ENCODE measurements at regions not wholly inside any gene's neighbourhood (a gene's known extent, or its start where the extent isn't known, plus 50 kb on each side); places are given as distances from the start of the nearest gene placed in this dataset.

DNA sequence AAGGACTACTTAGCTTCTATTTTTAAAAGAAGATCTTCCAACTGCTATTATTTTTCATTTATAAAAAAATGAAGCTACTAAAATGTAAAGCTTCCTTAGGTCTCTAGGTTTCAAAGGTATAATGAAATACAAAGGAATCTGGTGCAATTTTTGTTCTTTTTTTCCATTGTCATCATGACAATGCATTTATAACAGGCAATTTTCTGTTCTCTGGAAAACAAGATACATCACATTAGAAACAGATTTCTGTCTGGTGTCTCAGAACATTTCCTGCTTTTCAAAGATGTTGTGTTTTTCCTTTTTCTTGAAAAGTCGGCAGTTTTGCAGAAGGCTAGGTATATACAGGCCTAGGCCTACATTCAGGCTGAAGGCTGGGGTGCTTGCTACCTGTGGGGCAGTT, 63.6 kb upstream of the ATP8A1 start:
- Mint-ChIP-seq H3K9me3 (no peaks in the 10 kb centered on the region), H3K4me1 (no peaks in the 10 kb centered on the region), H3K36me3 (ENCODE audit: low read depth) (no peaks in the 10 kb centered on the region), H3K27ac (no peak overlapping the region), H3K4me3 (no peak overlapping the region), H3K27me3 (no peaks in the 10 kb centered on the region)
- intact Hi-C loops (cut with micrococcal nuclease): no loop called here
- no peak for DNase-seq

DNA sequence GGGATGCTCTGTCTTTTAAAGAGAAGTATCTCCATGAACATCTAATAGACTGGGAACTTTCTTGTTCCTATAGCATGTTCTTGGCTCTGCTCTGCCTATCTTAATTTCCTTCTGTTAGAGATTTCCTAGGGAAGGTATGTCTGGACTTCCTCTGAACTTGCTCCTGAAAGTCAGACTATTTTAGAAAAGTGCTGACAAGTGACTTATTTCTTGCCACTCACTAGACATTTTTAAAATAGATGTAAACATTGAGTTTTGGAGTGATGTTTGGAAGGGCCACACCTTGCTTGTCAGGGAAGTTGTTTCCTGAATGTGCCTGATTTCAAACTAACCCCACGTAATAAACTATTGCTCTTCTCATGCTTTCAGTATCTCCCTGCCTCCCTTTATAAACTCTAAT, 62.4 kb upstream of the ATP8A1 start:
- H3K27me3 Mint-ChIP-seq: no peaks in the 10 kb centered on the region
- no peaks in the 10 kb centered on the region for H3K4me1 Mint-ChIP-seq
- H3K9me3 Mint-ChIP-seq: no peaks in the 10 kb centered on the region
- intact Hi-C loops (cut with micrococcal nuclease): no loop called here
- DNase-seq: no peak
- no peaks in the 10 kb centered on the region for H3K36me3 Mint-ChIP-seq (ENCODE audit: low read depth)
- no peak overlapping the region for H3K4me3 Mint-ChIP-seq
- H3K27ac Mint-ChIP-seq: no peak overlapping the region

DNA sequence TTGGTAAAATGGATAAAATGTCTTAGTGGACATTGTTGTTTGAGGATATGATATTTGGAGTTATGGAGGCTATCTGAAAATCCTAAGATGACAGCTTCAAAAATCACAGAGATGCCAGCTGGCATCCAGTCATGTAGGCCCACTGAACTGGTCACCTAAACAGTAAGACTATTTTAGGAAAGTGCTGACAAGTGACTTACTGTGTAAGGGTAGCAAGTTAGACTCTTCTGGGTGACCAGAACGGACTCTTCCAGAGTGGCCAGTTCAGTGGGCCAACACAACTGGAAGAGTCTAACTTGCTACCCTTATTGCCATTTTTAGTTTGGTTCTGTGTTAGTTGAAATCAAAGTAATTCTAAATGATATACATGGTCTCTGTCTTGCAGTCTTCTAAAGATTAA, 61.4 kb upstream of the ATP8A1 start:
- no peaks in the 10 kb centered on the region for H3K9me3 Mint-ChIP-seq
- no peaks in the 10 kb centered on the region for H3K4me1 Mint-ChIP-seq
- H3K4me3 Mint-ChIP-seq: no peak overlapping the region
- intact Hi-C loops (cut with micrococcal nuclease): no loop called here
- H3K27ac Mint-ChIP-seq: no peak overlapping the region
- H3K36me3 Mint-ChIP-seq (ENCODE audit: low read depth): no peaks in the 10 kb centered on the region
- H3K27me3 Mint-ChIP-seq: no peaks in the 10 kb centered on the region
- no peak for DNase-seq

DNA sequence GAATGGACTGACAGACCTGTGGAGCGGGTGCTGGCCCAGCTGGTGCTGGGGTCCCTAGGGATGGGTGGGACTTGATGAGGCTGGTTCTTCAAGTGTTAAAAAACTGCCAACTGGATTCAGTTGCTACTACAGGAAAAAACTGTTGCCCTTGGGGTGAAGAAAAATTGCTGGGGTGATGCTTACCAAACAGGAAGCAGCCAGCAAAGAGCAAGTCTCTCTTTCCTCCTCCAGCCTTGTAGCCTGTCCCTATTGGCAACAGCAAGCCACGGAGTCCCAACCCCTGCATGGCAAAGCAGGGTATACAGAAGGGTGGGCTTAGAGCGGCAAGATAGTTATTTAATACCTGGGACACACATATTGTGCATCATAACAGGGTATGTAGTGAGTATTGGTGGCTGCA, 60.1 kb upstream of the ATP8A1 start:
- DNase-seq: no peak
- H3K27me3 Mint-ChIP-seq: no peaks in the 10 kb centered on the region
- no peaks in the 10 kb centered on the region for H3K9me3 Mint-ChIP-seq
- H3K4me3 Mint-ChIP-seq: no peak overlapping the region
- H3K36me3 Mint-ChIP-seq (ENCODE audit: low read depth): no peaks in the 10 kb centered on the region
- H3K4me1 Mint-ChIP-seq: no peaks in the 10 kb centered on the region
- no peak overlapping the region for H3K27ac Mint-ChIP-seq
- intact Hi-C loops (cut with micrococcal nuclease): no loop called here

DNA sequence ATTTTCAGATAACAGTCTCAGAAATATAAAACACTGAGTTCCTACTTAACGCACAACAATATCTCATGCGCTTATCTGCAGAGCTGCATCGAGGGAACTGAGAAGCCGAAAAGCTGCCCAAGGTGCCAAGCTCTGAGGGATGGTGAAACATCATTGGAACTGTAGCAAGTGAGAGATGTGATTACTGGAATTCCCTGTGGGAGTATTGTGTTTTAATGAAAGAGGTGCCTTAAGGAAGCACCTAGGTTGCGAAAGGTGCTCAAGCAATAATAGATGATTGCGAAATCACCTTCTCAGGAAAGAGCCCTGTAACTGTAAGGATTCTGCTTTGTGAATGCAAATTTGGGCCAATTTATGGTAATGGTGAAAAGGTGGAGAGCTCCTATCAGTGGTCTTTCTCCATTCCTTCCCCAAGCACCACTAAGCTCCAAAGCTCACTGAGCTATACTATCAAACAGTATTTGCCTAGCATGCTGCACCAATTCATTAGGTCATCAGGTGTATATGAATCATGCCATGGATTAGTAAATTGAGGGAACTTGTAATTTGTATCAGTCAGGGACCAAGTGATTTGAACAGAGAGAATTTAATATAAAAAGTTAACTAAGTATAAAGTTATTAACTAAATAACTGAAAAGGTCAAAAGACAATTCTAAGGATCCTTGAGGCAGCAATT, 59.0 kb upstream of the ATP8A1 start:
- Mint-ChIP-seq H3K4me3 (no peak overlapping the region), H3K36me3 (ENCODE audit: low read depth) (no peaks in the 10 kb centered on the region), H3K27ac (no peak overlapping the region), H3K27me3 (peaks cover 2% of the 10 kb centered on the region), H3K4me1 (no peaks in the 10 kb centered on the region), H3K9me3 (no peaks in the 10 kb centered on the region)
- intact Hi-C loops (cut with micrococcal nuclease): no loop called here
- DNase-seq: no peak

DNA sequence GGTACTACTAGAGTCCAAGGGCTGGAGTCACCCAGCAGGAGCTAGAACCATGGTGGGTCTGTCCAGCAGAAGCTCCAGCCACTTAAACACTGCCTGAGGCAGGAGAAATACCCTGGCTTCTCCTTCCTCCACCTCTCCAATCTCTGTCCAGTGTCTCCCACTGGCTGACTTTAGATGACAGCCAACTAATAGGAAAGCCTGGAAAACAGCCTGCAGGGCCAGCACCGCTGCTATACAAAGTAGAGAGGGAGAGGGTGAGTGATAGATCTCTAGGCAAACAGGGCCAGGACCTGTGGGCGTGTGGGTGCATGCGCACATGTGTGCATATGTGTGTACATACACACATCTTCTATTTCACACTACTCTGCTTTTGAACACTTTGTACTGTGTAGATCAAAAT, 56.5 kb upstream of the ATP8A1 start:
- Mint-ChIP-seq H3K27ac (no peak overlapping the region), H3K27me3 (peaks cover 3% of the 10 kb centered on the region), H3K4me1 (no peaks in the 10 kb centered on the region), H3K9me3 (no peaks in the 10 kb centered on the region), H3K36me3 (ENCODE audit: low read depth) (no peaks in the 10 kb centered on the region), H3K4me3 (no peak overlapping the region)
- intact Hi-C loops (cut with micrococcal nuclease): no loop called here
- no peak for DNase-seq

DNA sequence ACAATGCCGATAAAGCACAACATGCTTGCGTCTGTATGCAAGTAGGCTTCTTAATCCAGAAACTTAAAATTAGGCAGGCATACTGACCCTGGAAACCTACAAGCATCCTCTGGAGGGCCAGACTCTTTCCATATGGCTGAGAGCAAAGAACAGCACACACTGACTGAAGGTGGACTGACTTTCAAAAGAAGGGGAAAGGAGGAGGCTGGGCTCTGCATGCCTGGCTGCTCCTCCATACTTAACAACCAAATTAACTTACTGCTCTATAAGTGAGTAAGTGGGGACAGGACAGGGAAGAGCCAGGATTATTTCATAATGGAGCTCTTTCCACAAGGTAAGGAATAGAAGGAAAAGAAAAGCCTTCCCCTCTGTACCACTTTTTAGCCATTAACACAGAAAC, 55.9 kb upstream of the ATP8A1 start:
- intact Hi-C loops (cut with micrococcal nuclease): no loop called here
- Mint-ChIP-seq H3K27me3 (peaks cover 3% of the 10 kb centered on the region), H3K9me3 (no peaks in the 10 kb centered on the region), H3K4me3 (no peak overlapping the region), H3K36me3 (ENCODE audit: low read depth) (no peaks in the 10 kb centered on the region), H3K27ac (no peak overlapping the region), H3K4me1 (no peaks in the 10 kb centered on the region)
- no peak for DNase-seq

DNA sequence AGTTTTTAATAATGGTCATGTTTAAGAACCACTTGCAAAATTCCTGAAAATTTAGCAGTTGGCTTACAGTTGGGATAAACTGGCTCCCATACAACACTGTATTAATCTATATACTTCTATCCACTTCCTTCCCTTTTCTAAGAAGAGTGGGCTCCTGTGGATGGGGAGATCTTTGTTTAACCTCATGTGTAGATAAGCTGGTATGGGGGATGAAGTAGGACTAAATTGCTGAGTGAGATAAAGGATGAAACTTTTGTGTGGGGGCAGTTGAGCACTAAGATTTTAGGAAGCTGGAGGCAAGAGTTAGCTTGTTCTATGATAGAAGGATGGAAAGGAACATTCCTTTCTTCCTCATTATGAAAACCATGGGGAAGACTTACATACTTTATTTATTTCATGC, 54.6 kb upstream of the ATP8A1 start:
- intact Hi-C loops (cut with micrococcal nuclease): no loop called here
- Mint-ChIP-seq H3K27ac (no peak overlapping the region), H3K4me1 (no peaks in the 10 kb centered on the region), H3K4me3 (no peak overlapping the region), H3K27me3 (peaks cover 3% of the 10 kb centered on the region), H3K9me3 (no peaks in the 10 kb centered on the region), H3K36me3 (ENCODE audit: low read depth) (no peaks in the 10 kb centered on the region)
- DNase-seq: no peak

DNA sequence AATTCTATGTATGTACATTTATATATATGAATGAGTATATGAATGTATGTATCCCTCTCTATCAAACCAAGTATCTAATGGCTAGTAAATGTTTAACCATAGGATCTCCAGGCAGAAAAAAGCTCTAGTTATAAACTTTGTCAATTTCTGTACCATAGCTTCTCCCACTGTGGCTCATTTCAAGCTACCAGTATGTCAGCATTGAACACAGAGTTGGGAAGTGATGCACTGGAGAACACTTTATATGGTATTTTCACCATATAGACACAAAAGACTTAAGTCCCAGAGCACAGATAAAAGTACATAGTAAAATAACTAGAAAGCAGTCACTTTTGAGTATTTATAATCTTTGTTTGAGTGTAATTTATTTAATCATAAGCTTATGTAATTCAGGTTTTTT, 53.9 kb upstream of the ATP8A1 start:
- Mint-ChIP-seq H3K4me3 (no peak overlapping the region), H3K36me3 (ENCODE audit: low read depth) (no peaks in the 10 kb centered on the region), H3K4me1 (no peaks in the 10 kb centered on the region), H3K27ac (no peak overlapping the region), H3K9me3 (no peaks in the 10 kb centered on the region), H3K27me3 (peaks cover 3% of the 10 kb centered on the region)
- no peak for DNase-seq
- intact Hi-C loops (cut with micrococcal nuclease): no loop called here

DNA sequence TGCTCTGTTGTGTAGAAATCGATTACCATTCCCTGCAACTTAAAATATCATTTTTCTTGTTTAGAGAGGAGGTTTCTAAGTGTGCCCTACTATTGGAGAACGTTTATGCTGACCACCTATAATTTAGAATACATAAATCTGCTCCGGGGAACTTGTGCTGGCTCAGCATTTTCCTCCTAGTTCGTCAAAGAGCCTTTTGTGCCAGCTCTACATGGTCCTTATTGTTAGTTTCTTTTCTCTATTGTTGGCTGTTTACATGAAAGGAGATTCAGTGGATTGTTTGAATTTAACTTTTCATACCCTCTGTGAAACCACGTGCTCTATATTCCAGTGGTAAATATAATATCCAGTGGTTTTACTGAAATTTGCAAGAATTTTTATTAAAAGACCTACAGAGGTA, 53.4 kb upstream of the ATP8A1 start:
- H3K36me3 Mint-ChIP-seq (ENCODE audit: low read depth): no peaks in the 10 kb centered on the region
- DNase-seq: no peak
- intact Hi-C loops (cut with micrococcal nuclease): no loop called here
- no peaks in the 10 kb centered on the region for H3K4me1 Mint-ChIP-seq
- peaks cover 3% of the 10 kb centered on the region for H3K27me3 Mint-ChIP-seq
- no peaks in the 10 kb centered on the region for H3K9me3 Mint-ChIP-seq
- H3K4me3 Mint-ChIP-seq: no peak overlapping the region
- H3K27ac Mint-ChIP-seq: no peak overlapping the region

DNA sequence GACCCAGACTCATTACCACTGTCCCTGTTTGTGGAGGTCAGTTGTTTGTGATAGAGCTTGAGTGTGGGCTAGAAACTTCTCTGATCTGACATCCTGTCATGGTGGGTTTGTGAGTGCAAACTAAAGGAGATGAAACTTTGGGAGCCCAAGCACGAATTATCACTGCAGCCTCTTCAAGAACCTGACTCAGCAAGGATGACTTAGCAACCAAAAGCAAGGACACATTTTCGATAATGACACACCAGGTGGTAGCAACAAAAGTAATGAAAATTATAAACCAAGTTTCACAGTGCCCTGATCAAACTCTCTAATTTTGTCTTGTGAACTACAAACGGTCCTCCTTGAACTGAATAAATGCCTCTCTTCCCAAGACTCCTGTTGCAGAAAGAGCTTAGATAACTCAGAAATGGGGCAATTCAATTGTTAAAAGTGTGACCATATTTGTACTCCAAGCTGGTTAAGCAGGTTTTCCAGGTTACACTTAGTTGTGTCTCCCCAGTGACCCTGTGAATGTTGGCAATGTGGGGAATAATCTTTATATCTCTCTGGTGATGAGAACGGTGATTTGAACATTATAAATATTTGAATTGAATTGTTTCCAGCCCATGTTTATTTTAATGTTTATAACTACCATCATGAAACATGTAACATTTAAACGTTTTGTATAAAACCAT, 52.6 kb upstream of the ATP8A1 start:
- Mint-ChIP-seq H3K27ac (no peak overlapping the region), H3K27me3 (peaks cover 3% of the 10 kb centered on the region), H3K4me3 (no peak overlapping the region), H3K4me1 (no peaks in the 10 kb centered on the region), H3K9me3 (no peaks in the 10 kb centered on the region), H3K36me3 (ENCODE audit: low read depth) (no peaks in the 10 kb centered on the region)
- DNase-seq: no peak
- intact Hi-C loops (cut with micrococcal nuclease): no loop called here

DNA sequence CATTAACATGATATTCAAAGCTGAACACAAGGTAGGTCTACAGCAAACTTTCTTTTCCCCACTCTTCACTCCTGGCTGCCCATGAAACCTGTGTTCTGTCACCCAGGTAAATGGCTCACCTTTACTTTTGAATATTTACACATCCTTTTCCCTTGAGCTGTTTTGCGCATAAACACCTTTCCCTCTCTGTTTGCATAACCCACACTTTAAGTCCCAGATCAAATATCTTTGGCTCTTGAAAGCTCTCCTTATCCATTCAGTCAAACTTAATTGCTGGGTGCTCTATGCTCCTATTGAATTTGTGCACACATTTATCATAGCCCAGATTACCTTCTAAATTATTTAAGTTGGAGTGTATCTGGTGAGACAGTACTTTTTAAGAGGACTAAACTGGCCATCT, 51.7 kb upstream of the ATP8A1 start:
- DNase-seq: no peak
- H3K9me3 Mint-ChIP-seq: no peaks in the 10 kb centered on the region
- H3K36me3 Mint-ChIP-seq (ENCODE audit: low read depth): no peaks in the 10 kb centered on the region
- intact Hi-C loops (cut with micrococcal nuclease): no loop called here
- no peaks in the 10 kb centered on the region for H3K4me1 Mint-ChIP-seq
- no peak overlapping the region for H3K4me3 Mint-ChIP-seq
- H3K27ac Mint-ChIP-seq: no peak overlapping the region
- H3K27me3 Mint-ChIP-seq: peaks cover 3% of the 10 kb centered on the region
